ENCODE measurements at regions not wholly inside any gene's neighbourhood (a gene's known extent, or its start where the extent isn't known, plus 50 kb on each side); places are given as distances from the start of the nearest gene placed in this dataset.

GRCh38 chr5:159775890-159776289, 140.4 kb upstream of the ADRA1B start:
- H3K9ac ChIP-seq = no peak overlapping the region
- H3K4me3 ChIP-seq = no peak overlapping the region
- H3F3A ChIP-seq (ENCODE audit: insufficient read depth) = peaks cover 22% of the 10 kb centered on the region
- in situ Hi-C loops (cut with MboI) = no loop called here
- no peaks in the 10 kb centered on the region for H3K9me2 ChIP-seq (ENCODE audit: insufficient read depth)
- no peak overlapping the region for H3K27ac ChIP-seq
- H3K36me3 ChIP-seq (ENCODE audit: low read depth) = no peaks in the 10 kb centered on the region
- no peaks in the 10 kb centered on the region for H4K20me1 ChIP-seq (ENCODE audit: insufficient read depth)
- no peak overlapping the region for H3K4me2 ChIP-seq (ENCODE audit: unreplicated experiment)
- no peaks in the 10 kb centered on the region for H3K27me3 ChIP-seq (replicated peaks; ENCODE audit: insufficient read depth)
- peaks cover 30% of the 10 kb centered on the region for H3K4me1 ChIP-seq (ENCODE audit: insufficient read depth)
- DNase-seq = no peak
- H3K9me3 ChIP-seq (ENCODE audit: low read depth) = no peaks in the 10 kb centered on the region
- no peak overlapping the region for H2AFZ ChIP-seq
- 99 to 100% methylated on average over 3 of the region's 3 CpGs for WGBS, 2 experiments (ENCODE audit: low coverage in 1 of 2, low lambda C conversion rate in 2 of 2, missing lambda C conversion rate in 2 of 2)
- TF ChIP-seq EZH2phosphoT487 (IDR thresholded peaks at IDR 0.05; ENCODE audit: insufficient read depth, low read depth) = no peak
- TF ChIP-seq EZH2 (IDR thresholded peaks at IDR 0.05; ENCODE audit: insufficient read depth, poor library complexity, severe bottlenecking) = no peak
- H3K79me2 ChIP-seq (ENCODE audit: insufficient read depth) = no peaks in the 10 kb centered on the region

DNA sequence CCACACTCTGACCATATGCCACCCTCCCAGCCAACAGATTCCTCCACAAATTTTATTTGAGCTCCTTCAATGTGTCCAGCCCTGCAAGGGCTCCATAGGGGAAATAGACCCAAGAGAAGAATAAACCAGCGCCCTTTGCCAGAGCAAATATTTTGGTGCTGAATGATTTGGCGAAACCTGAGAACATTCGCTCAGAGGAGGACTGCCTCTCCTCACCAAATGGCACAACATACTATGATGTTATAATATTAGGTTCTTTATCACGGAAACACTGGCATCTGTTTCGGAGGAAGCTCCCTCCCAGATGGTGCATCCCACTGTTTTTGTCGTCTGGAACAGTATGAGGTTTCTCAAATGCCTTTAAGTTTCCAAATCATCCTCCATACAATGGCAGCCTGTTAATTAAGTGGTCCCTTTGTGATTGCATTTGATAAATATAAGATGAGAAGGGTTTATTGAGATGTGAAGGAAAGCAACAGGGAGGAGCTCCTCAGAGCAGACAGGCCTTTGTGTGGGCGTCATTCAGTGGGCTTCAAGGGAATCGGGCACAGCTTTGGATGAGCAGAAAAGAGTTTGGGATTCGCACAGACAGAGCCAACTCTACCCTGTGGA, 139.1 kb upstream of the ADRA1B start:
- H3K4me3 ChIP-seq = no peak overlapping the region
- peaks cover 30% of the 10 kb centered on the region for H3K4me1 ChIP-seq (ENCODE audit: insufficient read depth)
- in situ Hi-C loops (cut with MboI) = no loop called here
- H2AFZ ChIP-seq = no peak overlapping the region
- H3K9ac ChIP-seq = no peak overlapping the region
- H4K20me1 ChIP-seq (ENCODE audit: insufficient read depth) = no peaks in the 10 kb centered on the region
- peaks cover 27% of the 10 kb centered on the region for H3F3A ChIP-seq (ENCODE audit: insufficient read depth)
- H3K4me2 ChIP-seq (ENCODE audit: unreplicated experiment) = no peak overlapping the region
- H3K9me2 ChIP-seq (ENCODE audit: insufficient read depth) = no peaks in the 10 kb centered on the region
- 96 to 98% methylated on average over 9 of the region's 9 CpGs for WGBS, 2 experiments (ENCODE audit: low coverage in 1 of 2, low lambda C conversion rate in 2 of 2, missing lambda C conversion rate in 2 of 2)
- no peaks in the 10 kb centered on the region for H3K36me3 ChIP-seq (ENCODE audit: low read depth)
- no peaks in the 10 kb centered on the region for H3K27me3 ChIP-seq (replicated peaks; ENCODE audit: insufficient read depth)
- H3K27ac ChIP-seq = no peak overlapping the region
- no peaks in the 10 kb centered on the region for H3K79me2 ChIP-seq (ENCODE audit: insufficient read depth)
- TF ChIP-seq EZH2 (IDR thresholded peaks at IDR 0.05; ENCODE audit: insufficient read depth, poor library complexity, severe bottlenecking) = no peak
- TF ChIP-seq EZH2phosphoT487 (IDR thresholded peaks at IDR 0.05; ENCODE audit: insufficient read depth, low read depth) = no peak
- DNase-seq = no peak
- no peaks in the 10 kb centered on the region for H3K9me3 ChIP-seq (ENCODE audit: low read depth)

- H3K27me3 ChIP-seq (replicated peaks; ENCODE audit: insufficient read depth) = no peaks in the 10 kb centered on the region
- H3F3A ChIP-seq (ENCODE audit: insufficient read depth) = peaks cover 27% of the 10 kb centered on the region
- H3K79me2 ChIP-seq (ENCODE audit: insufficient read depth) = no peaks in the 10 kb centered on the region
- no peaks in the 10 kb centered on the region for H3K36me3 ChIP-seq (ENCODE audit: low read depth)
- H3K27ac ChIP-seq = peak overlapping the region; percentile 78
- no peaks in the 10 kb centered on the region for H3K9me2 ChIP-seq (ENCODE audit: insufficient read depth)
- peak; percentile 29 for DNase-seq
- in situ Hi-C loops (cut with MboI) = no loop called here
- H3K4me1 ChIP-seq (ENCODE audit: insufficient read depth) = peaks cover 22% of the 10 kb centered on the region
- peak overlapping the region; percentile 43 for H2AFZ ChIP-seq
- H4K20me1 ChIP-seq (ENCODE audit: insufficient read depth) = no peaks in the 10 kb centered on the region
- H3K9me3 ChIP-seq (ENCODE audit: low read depth) = no peaks in the 10 kb centered on the region
- no peak overlapping the region; the same call in 1 of the 2 replicates for H3K9ac ChIP-seq
- TF ChIP-seq EZH2phosphoT487 (IDR thresholded peaks at IDR 0.05; ENCODE audit: insufficient read depth, low read depth) (no peak), EZH2 (IDR thresholded peaks at IDR 0.05; ENCODE audit: insufficient read depth, poor library complexity, severe bottlenecking) (no peak)
- peak overlapping the region; percentile 70 for H3K4me2 ChIP-seq (ENCODE audit: unreplicated experiment)
- H3K4me3 ChIP-seq = no peak overlapping the region
- WGBS, 2 experiments (ENCODE audit: low coverage in 1 of 2, low lambda C conversion rate in 2 of 2, missing lambda C conversion rate in 2 of 2) = 25 to 27% methylated on average over 4 of the region's 4 CpGs
Observed at GRCh38 chr5:159779481-159779880, 136.8 kb upstream of the ADRA1B start.

DNA sequence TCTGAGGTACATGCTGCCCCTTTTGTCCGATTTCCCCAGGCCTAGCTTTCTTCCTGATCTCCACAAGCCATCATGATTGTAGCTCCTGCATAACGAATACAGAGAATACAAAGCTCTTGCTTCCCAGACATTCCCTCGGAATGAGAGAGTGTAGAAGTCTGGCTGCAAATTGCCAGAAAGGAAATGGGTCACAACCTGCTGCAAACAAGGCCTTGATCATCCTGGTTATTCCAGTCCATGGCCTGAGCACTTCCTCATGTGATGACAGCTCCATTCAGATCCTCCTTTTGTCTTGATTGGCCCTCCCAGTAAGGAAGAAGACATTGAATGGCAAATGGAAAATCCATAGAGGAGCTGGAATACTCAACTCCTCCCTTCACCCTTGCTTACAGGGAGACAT, 136.0 kb upstream of the ADRA1B start:
- WGBS, 2 experiments (ENCODE audit: low coverage in 1 of 2, low lambda C conversion rate in 2 of 2, missing lambda C conversion rate in 2 of 2) = 79 to 81% methylated on average over 3 of the region's 3 CpGs
- Histone ChIP-seq H3K9me2 (ENCODE audit: insufficient read depth) (no peaks in the 10 kb centered on the region), H3K9me3 (ENCODE audit: low read depth) (no peaks in the 10 kb centered on the region), H2AFZ (no peak overlapping the region), H3K4me2 (ENCODE audit: unreplicated experiment) (peak overlapping the region; percentile 70), H3F3A (ENCODE audit: insufficient read depth) (peaks cover 22% of the 10 kb centered on the region), H3K9ac (no peak overlapping the region), H4K20me1 (ENCODE audit: insufficient read depth) (no peaks in the 10 kb centered on the region), H3K27ac (no peak overlapping the region), H3K79me2 (ENCODE audit: insufficient read depth) (no peaks in the 10 kb centered on the region), H3K4me3 (no peak overlapping the region), H3K36me3 (ENCODE audit: low read depth) (no peaks in the 10 kb centered on the region), H3K4me1 (ENCODE audit: insufficient read depth) (peaks cover 22% of the 10 kb centered on the region), H3K27me3 (replicated peaks; ENCODE audit: insufficient read depth) (no peaks in the 10 kb centered on the region)
- in situ Hi-C loops (cut with MboI) = no loop called here
- TF ChIP-seq EZH2 (IDR thresholded peaks at IDR 0.05; ENCODE audit: insufficient read depth, poor library complexity, severe bottlenecking) = no peak
- TF ChIP-seq EZH2phosphoT487 (IDR thresholded peaks at IDR 0.05; ENCODE audit: insufficient read depth, low read depth) = no peak
- DNase-seq = no peak

Measured in GM23248 (cell line).